ENCODE measurements at regions not wholly inside any gene's neighbourhood (a gene's known extent, or its start where the extent isn't known, plus 50 kb on each side); places are given as distances from the start of the nearest gene placed in this dataset.

- no peaks in the 10 kb centered on the region for H3K9me3 ChIP-seq (ENCODE audit: low read depth)
- DNase-seq, result no peak
- TF ChIP-seq EZH2 (IDR thresholded peaks at IDR 0.05; ENCODE audit: insufficient read depth, poor library complexity, severe bottlenecking) (no peak), EZH2phosphoT487 (IDR thresholded peaks at IDR 0.05; ENCODE audit: insufficient read depth, low read depth) (no peak)
- H2AFZ ChIP-seq, result peak overlapping the region; percentile 20
- no peaks in the 10 kb centered on the region for H3K36me3 ChIP-seq (ENCODE audit: low read depth)
- no peaks in the 10 kb centered on the region for H3K27me3 ChIP-seq (replicated peaks; ENCODE audit: insufficient read depth)
- peak overlapping the region; percentile 49 for H3K4me3 ChIP-seq
- peak overlapping the region; percentile 92 for H3K27ac ChIP-seq
- 37 to 59% methylated on average over 7 to 16 of the region's 16 CpGs for WGBS, 2 experiments (ENCODE audit: low coverage in 1 of 2, low lambda C conversion rate in 2 of 2, missing lambda C conversion rate in 2 of 2)
- in situ Hi-C loops (cut with MboI), result no loop called here
- no peaks in the 10 kb centered on the region for H3K9me2 ChIP-seq (ENCODE audit: insufficient read depth)
- H3K4me2 ChIP-seq (ENCODE audit: unreplicated experiment), result peak overlapping the region; percentile 46
- no peaks in the 10 kb centered on the region for H4K20me1 ChIP-seq (ENCODE audit: insufficient read depth)
- H3K9ac ChIP-seq, result peak overlapping the region; percentile 76
- peaks cover 17% of the 10 kb centered on the region for H3K4me1 ChIP-seq (ENCODE audit: insufficient read depth)
- peaks cover 9% of the 10 kb centered on the region for H3F3A ChIP-seq (ENCODE audit: insufficient read depth)
- no peaks in the 10 kb centered on the region for H3K79me2 ChIP-seq (ENCODE audit: insufficient read depth)
These were observed 94.1 kb downstream of the SIK1 start for GRCh38 chr21:43332861-43333297.

DNA sequence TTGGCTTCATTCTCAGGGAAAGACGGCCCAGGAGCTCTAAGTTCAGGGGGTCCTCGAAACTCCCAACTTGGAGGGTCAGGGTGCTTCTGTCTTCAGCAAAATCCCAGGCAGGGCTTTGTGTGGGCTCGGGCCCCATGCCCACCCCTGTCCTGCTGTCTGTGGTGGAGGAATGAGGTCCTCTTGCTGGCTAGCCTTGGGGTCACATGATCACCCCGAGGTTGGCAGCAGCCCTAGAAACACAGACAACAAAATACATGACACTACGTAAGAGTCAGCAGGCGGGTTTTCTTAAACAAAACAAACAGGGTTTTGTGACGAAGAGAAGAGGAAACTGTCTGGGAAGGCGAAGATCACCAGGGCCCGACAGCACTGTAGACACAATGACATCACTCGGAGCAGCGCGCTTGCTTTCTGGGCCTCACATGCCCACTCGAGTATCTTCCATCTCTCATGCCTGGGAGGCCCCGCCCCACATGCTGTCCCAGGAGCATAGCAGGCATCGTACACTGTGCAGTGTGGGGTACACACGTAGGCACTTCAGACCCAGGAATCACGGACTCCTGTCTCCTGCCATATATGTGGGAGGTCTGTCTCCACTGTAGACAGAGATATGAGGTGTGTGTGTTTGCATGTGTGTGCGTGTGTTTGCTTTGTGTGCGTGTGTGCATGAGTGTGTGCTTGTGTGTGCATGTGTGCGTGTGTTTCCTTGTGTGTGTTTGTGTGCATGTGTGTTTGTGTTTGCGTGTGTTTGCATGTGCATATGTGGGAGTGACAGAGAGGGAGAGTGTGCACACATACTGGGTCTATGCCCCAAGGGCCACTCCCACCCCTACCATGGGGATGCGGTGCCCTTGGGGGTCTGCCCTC, 94.7 kb downstream of the SIK1 start:
- TF ChIP-seq EZH2phosphoT487 (IDR thresholded peaks at IDR 0.05; ENCODE audit: insufficient read depth, low read depth) (no peak), EZH2 (IDR thresholded peaks at IDR 0.05; ENCODE audit: insufficient read depth, poor library complexity, severe bottlenecking) (no peak)
- in situ Hi-C loops (cut with MboI), result no loop called here
- H3K4me3 ChIP-seq, result no peak overlapping the region
- H3K4me2 ChIP-seq (ENCODE audit: unreplicated experiment), result peak overlapping the region; percentile 46
- no peaks in the 10 kb centered on the region for H3K27me3 ChIP-seq (replicated peaks; ENCODE audit: insufficient read depth)
- no peaks in the 10 kb centered on the region for H3K79me2 ChIP-seq (ENCODE audit: insufficient read depth)
- H3K4me1 ChIP-seq (ENCODE audit: insufficient read depth), result peaks cover 17% of the 10 kb centered on the region
- peak overlapping the region; percentile 92 for H3K27ac ChIP-seq
- H2AFZ ChIP-seq, result no peak overlapping the region
- no peaks in the 10 kb centered on the region for H4K20me1 ChIP-seq (ENCODE audit: insufficient read depth)
- DNase-seq, result peak; percentile 52
- no peaks in the 10 kb centered on the region for H3K9me3 ChIP-seq (ENCODE audit: low read depth)
- 81 to 83% methylated on average over 22 of the region's 22 CpGs for WGBS, 2 experiments (ENCODE audit: low coverage in 1 of 2, low lambda C conversion rate in 2 of 2, missing lambda C conversion rate in 2 of 2)
- H3K9me2 ChIP-seq (ENCODE audit: insufficient read depth), result no peaks in the 10 kb centered on the region
- H3K36me3 ChIP-seq (ENCODE audit: low read depth), result no peaks in the 10 kb centered on the region
- peaks cover 9% of the 10 kb centered on the region for H3F3A ChIP-seq (ENCODE audit: insufficient read depth)
- peak overlapping the region; percentile 76 for H3K9ac ChIP-seq

- Histone ChIP-seq H3K36me3 (ENCODE audit: low read depth) (no peaks in the 10 kb centered on the region), H3K9me2 (ENCODE audit: insufficient read depth) (no peaks in the 10 kb centered on the region), H2AFZ (no peak overlapping the region), H3F3A (ENCODE audit: insufficient read depth) (peaks cover 9% of the 10 kb centered on the region), H3K27me3 (replicated peaks; ENCODE audit: insufficient read depth) (no peaks in the 10 kb centered on the region), H4K20me1 (ENCODE audit: insufficient read depth) (no peaks in the 10 kb centered on the region), H3K9ac (no peak overlapping the region), H3K4me3 (no peak overlapping the region), H3K79me2 (ENCODE audit: insufficient read depth) (no peaks in the 10 kb centered on the region), H3K4me1 (ENCODE audit: insufficient read depth) (peaks cover 17% of the 10 kb centered on the region), H3K27ac (no peak overlapping the region), H3K4me2 (ENCODE audit: unreplicated experiment) (no peak overlapping the region), H3K9me3 (ENCODE audit: low read depth) (no peaks in the 10 kb centered on the region)
- in situ Hi-C loops (cut with MboI), result no loop called here
- 83 to 85% methylated on average over 26 of the region's 26 CpGs for WGBS, 2 experiments (ENCODE audit: low coverage in 1 of 2, low lambda C conversion rate in 2 of 2, missing lambda C conversion rate in 2 of 2)
- TF ChIP-seq EZH2phosphoT487 (IDR thresholded peaks at IDR 0.05; ENCODE audit: insufficient read depth, low read depth) (no peak), EZH2 (IDR thresholded peaks at IDR 0.05; ENCODE audit: insufficient read depth, poor library complexity, severe bottlenecking) (no peak)
- no peak for DNase-seq
These were observed 95.6 kb downstream of the SIK1 start for GRCh38 chr21:43331111-43331961.

- no peak overlapping the region for H3K4me2 ChIP-seq (ENCODE audit: unreplicated experiment)
- no peak for DNase-seq
- H3K27ac ChIP-seq, result no peak overlapping the region
- no peaks in the 10 kb centered on the region for H3K9me3 ChIP-seq (ENCODE audit: low read depth)
- peaks cover 17% of the 10 kb centered on the region for H3K4me1 ChIP-seq (ENCODE audit: insufficient read depth)
- H3K27me3 ChIP-seq (replicated peaks; ENCODE audit: insufficient read depth), result no peaks in the 10 kb centered on the region
- in situ Hi-C loops (cut with MboI), result no loop called here
- no peaks in the 10 kb centered on the region for H3K79me2 ChIP-seq (ENCODE audit: insufficient read depth)
- H3K4me3 ChIP-seq, result no peak overlapping the region
- 83 to 90% methylated on average over 12 to 15 of the region's 15 CpGs for WGBS, 2 experiments (ENCODE audit: low coverage in 1 of 2, low lambda C conversion rate in 2 of 2, missing lambda C conversion rate in 2 of 2)
- no peak overlapping the region for H2AFZ ChIP-seq
- H4K20me1 ChIP-seq (ENCODE audit: insufficient read depth), result no peaks in the 10 kb centered on the region
- no peaks in the 10 kb centered on the region for H3K36me3 ChIP-seq (ENCODE audit: low read depth)
- TF ChIP-seq EZH2phosphoT487 (IDR thresholded peaks at IDR 0.05; ENCODE audit: insufficient read depth, low read depth) (no peak), EZH2 (IDR thresholded peaks at IDR 0.05; ENCODE audit: insufficient read depth, poor library complexity, severe bottlenecking) (no peak)
- no peaks in the 10 kb centered on the region for H3K9me2 ChIP-seq (ENCODE audit: insufficient read depth)
- no peak overlapping the region for H3K9ac ChIP-seq
- peaks cover 9% of the 10 kb centered on the region for H3F3A ChIP-seq (ENCODE audit: insufficient read depth)
These were observed 96.5 kb downstream of the SIK1 start for GRCh38 chr21:43330306-43330881.
